GM12878 (cell line): ENCODE measurements at regions not wholly inside any gene's neighbourhood (a gene's known extent, or its start where the extent isn't known, plus 50 kb on each side); places are given as distances from the start of the nearest gene placed in this dataset.

Experiments
- ATAC-seq: fragments of 200-7000 bp; cut with Tn5 transposase; 3 replicates; pipeline ENCODE4 v1.9.1; 2020; ENCODE audit warnings: mild to moderate bottlenecking, moderate library complexity
- BruUV-seq: library from RNA; stranded (reverse); fragments of 400-500 nt; replicated peaks from 2 replicates; lab custom pipeline; 2021; lab: Mats Ljungman, UMichigan
- CTCF ChIA-PET: fragments of 300-600 bp; sonication (Branson Sonifier 250); formaldehyde crosslinking; extraction: SDS; loops from one replicate; lab custom pipeline; 2021; ENCODE audit warnings: inconsistent platforms; lab: Yijun Ruan, JAX
- POLR2A ChIA-PET: fragments of 350-600 bp; formaldehyde crosslinking; extraction: SDS; loops from one replicate; lab custom pipeline; 2021; ENCODE audit warnings: inconsistent platforms; lab: Charles Lee
- RAD21 ChIA-PET: fragments of 300-600 bp; sonication (Branson Sonifier 250); formaldehyde crosslinking; loops from one replicate; lab custom pipeline; 2023; ENCODE audit warnings: antibody characterized with exemption; ENCODE audit not compliant: unreplicated experiment; lab: Charles Lee
- SMC1A ChIA-PET: fragments of 300-600 bp; sonication (Branson Sonifier 250); formaldehyde crosslinking; loops from one replicate; lab custom pipeline; 2023; ENCODE audit not compliant: unreplicated experiment, uncharacterized antibody; lab: Charles Lee
- DNase-seq: peaks from one replicate; pipeline ENCODE4 v3.0.0-alpha.2; 2011; ENCODE audit warnings: low read depth, low spot score
- FAIRE-seq: peaks from 3 replicates; lab custom pipeline; 2011; peaks lifted over from hg19 to GRCh38; lab: Jason Lieb, UNC
- H2AFZ ChIP-seq: 2 replicates; pipeline ENCODE4 v1.6.0; 2011; ENCODE audit warnings: low read depth, low read length, control low read depth; ENCODE audit not compliant: control insufficient read depth
- H3K27ac ChIP-seq: 2 replicates; pipeline ENCODE4 v1.5.1; 2011; ENCODE audit warnings: control low read depth; ENCODE audit not compliant: control insufficient read depth, insufficient read depth
- H3K27me3 ChIP-seq, 2 experiments: replicated peaks in 1 of 2; 2 replicates each; pipeline versions ENCODE4 v1.6.0 to v1.6.1; 2011; ENCODE audit warnings: low read length in 1 of 2; ENCODE audit not compliant: control insufficient read depth in 2 of 2, insufficient read depth in 2 of 2
- H3K36me3 ChIP-seq, 2 experiments: 2 replicates each; pipeline ENCODE4 v1.5.1; 2011; ENCODE audit warnings: low read length in 1 of 2; ENCODE audit not compliant: control insufficient read depth in 2 of 2, insufficient read depth in 2 of 2
- H3K4me1 ChIP-seq: 2 replicates; pipeline ENCODE4 v1.6.1; 2011; ENCODE audit warnings: mild to moderate bottlenecking, low read length, moderate library complexity, mixed read lengths; ENCODE audit not compliant: control insufficient read depth, insufficient read depth
- H3K4me2 ChIP-seq: 2 replicates; pipeline ENCODE4 v1.6.0; 2011; ENCODE audit warnings: control low read depth; ENCODE audit not compliant: control insufficient read depth, insufficient read depth
- H3K4me3 ChIP-seq: fragments of 200-600 bp; sonication (generic); 2 replicates; pipeline ENCODE4 v1.5.1; 2016
- H3K79me2 ChIP-seq: 2 replicates; pipeline ENCODE4 v1.6.0; 2011; ENCODE audit warnings: low read length; ENCODE audit not compliant: control insufficient read depth, insufficient read depth
- H3K9ac ChIP-seq: 2 replicates; pipeline ENCODE4 v1.8.0; 2011; ENCODE audit warnings: low read length, control low read depth, mixed read lengths; ENCODE audit not compliant: control insufficient read depth, insufficient read depth
- H3K9me3 ChIP-seq: replicated peaks from 3 replicates; pipeline ENCODE4 v1.5.1; 2011; ENCODE audit warnings: mild to moderate bottlenecking, low read length; ENCODE audit not compliant: control insufficient read depth, insufficient read depth
- H4K20me1 ChIP-seq: 2 replicates; pipeline ENCODE4 v1.6.0; 2011; ENCODE audit not compliant: control insufficient read depth, insufficient read depth
- ASH2L ChIP-seq: fragments of 300-600, 200-600 bp; sonication (generic); IDR thresholded peaks from 2 replicates; pipeline ENCODE4 v1.6.1; 2017; ENCODE audit warnings: low read depth, mild to moderate bottlenecking, borderline replicate concordance
- BACH1 ChIP-seq: fragments of 450-650 bp; IDR thresholded peaks from 2 replicates; pipeline ENCODE4 v1.6.1; 2017; ENCODE audit warnings: mild to moderate bottlenecking, borderline replicate concordance
- BRCA1 ChIP-seq: IDR thresholded peaks from 2 replicates; pipeline ENCODE4 v1.6.1; 2011; ENCODE audit warnings: low read depth, low read length, improper control_type of control experiment
- CREM ChIP-seq: IDR thresholded peaks from 2 replicates; pipeline ENCODE4 v1.6.1; 2014; ENCODE audit warnings: antibody characterized with exemption, low read depth
- FOXM1 ChIP-seq: IDR thresholded peaks from 2 replicates; pipeline ENCODE4 v1.6.1; 2012; ENCODE audit warnings: low read depth, mild to moderate bottlenecking, inconsistent platforms, low read length, moderate library complexity
- HSF1 ChIP-seq: fragments of 150-350 bp; IDR thresholded peaks from 2 replicates; pipeline ENCODE4 v1.6.1; 2014; ENCODE audit warnings: mild to moderate bottlenecking, low read depth, low read length
- IKZF2 ChIP-seq, 2 experiments: fragments of 450-650 bp; IDR thresholded peaks; 2 replicates each; pipeline ENCODE4 v1.6.1; 2017; ENCODE audit warnings: mild to moderate bottlenecking in 2 of 2, moderate library complexity in 2 of 2
- KAT2A ChIP-seq: conservative IDR thresholded peaks from 2 replicates; pipeline ENCODE4 v1.6.1; 2011; ENCODE audit warnings: low read depth, low read length; ENCODE audit not compliant: control insufficient read depth
- MEF2B ChIP-seq: fragments of 450-650 bp; IDR thresholded peaks from 2 replicates; pipeline ENCODE4 v1.6.1; 2018; ENCODE audit warnings: mild to moderate bottlenecking, moderate library complexity; ENCODE audit not compliant: partially characterized antibody, poor library complexity, severe bottlenecking
- MTA3 ChIP-seq: IDR thresholded peaks from 2 replicates; pipeline ENCODE4 v1.6.1; 2012; ENCODE audit warnings: low read length, inconsistent platforms, borderline replicate concordance
- NBN ChIP-seq: fragments of 450-650 bp; IDR thresholded peaks from 2 replicates; pipeline ENCODE4 v1.6.1; 2016
- NFYA ChIP-seq: IDR thresholded peaks from 2 replicates; pipeline ENCODE4 v1.6.1; 2011; ENCODE audit warnings: low read depth, mild to moderate bottlenecking, low read length, improper control_type of control experiment, borderline replicate concordance
- NR2C2 ChIP-seq: IDR thresholded peaks from 2 replicates; pipeline ENCODE4 v1.6.1; 2011; ENCODE audit warnings: borderline replicate concordance, low read depth; ENCODE audit not compliant: control insufficient read depth, insufficient read length
- NRF1 ChIP-seq: conservative IDR thresholded peaks from 2 replicates; pipeline ENCODE4 v1.6.1; 2011; ENCODE audit warnings: mild to moderate bottlenecking, low read depth, low read length, improper control_type of control experiment
- SIX5 ChIP-seq: IDR thresholded peaks from 2 replicates; pipeline ENCODE4 v1.6.1; 2011; ENCODE audit warnings: mild to moderate bottlenecking, low read depth, low read length, moderate library complexity; ENCODE audit not compliant: severe bottlenecking
- STAT1 ChIP-seq: fragments of 450-650 bp; conservative IDR thresholded peaks from 2 replicates; pipeline ENCODE4 v1.6.1; 2014; ENCODE audit warnings: antibody characterized with exemption, mild to moderate bottlenecking
- STAT3 ChIP-seq: IDR thresholded peaks from 2 replicates; pipeline ENCODE4 v1.6.1; 2011; ENCODE audit warnings: low read depth, low read length, improper control_type of control experiment
- TARDBP ChIP-seq: IDR thresholded peaks from 2 replicates; pipeline ENCODE4 v1.6.1; 2016; ENCODE audit warnings: borderline replicate concordance
- TCF7 ChIP-seq: IDR thresholded peaks from 2 replicates; pipeline ENCODE4 v1.6.1; 2014; ENCODE audit warnings: antibody characterized with exemption, borderline replicate concordance
- ZBED1 ChIP-seq: IDR thresholded peaks from 2 replicates; pipeline ENCODE4 v1.6.1; 2016; ENCODE audit warnings: borderline replicate concordance
- ZZZ3 ChIP-seq: IDR thresholded peaks from 2 replicates; pipeline ENCODE4 v1.6.1; 2011; ENCODE audit warnings: low read depth; ENCODE audit not compliant: control insufficient read depth, insufficient read length
- WGBS: methylation state at CpG from one replicate; pipeline ENCODE4 v1.1.6; 2016; ENCODE audit warnings: low lambda C conversion rate; ENCODE audit not compliant: insufficient replicate concordance, insufficient coverage; ENCODE audit errors: missing lambda C conversion rate; 5-methylcytosine and 5-hydroxymethylcytosine counted together
- in situ Hi-C: fragments of 300-500 bp; cut with MboI; formaldehyde crosslinking; loops from 9 replicates; pipeline ENCODE4 v1.14.3; 2018; ENCODE audit warnings: mixed read lengths
- intact Hi-C: fragments of 100-400 bp; cut with micrococcal nuclease; formaldehyde crosslinking; loops from one replicate; pipeline ENCODE4 v1.14.2; 2022; ENCODE audit not compliant: unreplicated experiment

DNA sequence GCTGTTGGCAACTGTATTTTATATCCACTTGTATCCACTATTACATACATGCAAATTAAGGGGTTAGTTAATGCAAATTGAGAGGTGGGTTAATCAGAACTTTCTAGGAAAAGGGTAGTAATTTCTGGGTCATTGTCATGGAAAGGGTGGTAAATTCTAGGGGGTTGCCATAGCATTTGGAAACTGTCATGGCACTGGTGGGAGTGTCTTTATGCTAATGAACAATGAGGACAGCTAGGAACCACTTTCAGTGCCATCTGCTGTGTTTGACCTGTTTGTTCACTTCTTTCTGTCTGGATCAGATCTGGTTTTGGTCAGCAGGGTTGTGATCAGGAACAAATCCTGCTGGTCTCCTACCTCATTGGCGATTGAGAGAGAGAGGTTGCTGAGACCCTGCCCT lies 283.3 kb upstream of the PRKCQ start:
- no peaks in the 10 kb centered on the region for H3K27me3 ChIP-seq
- no peak overlapping the region for H3K9ac ChIP-seq
- ChIA-PET CTCF (no interaction called here), POLR2A (interaction anchor here (0.6 kb wide), 1 partner anchor 54 kb away, joined by 3 read pairs; no protein-coding TSS in a partner anchor), SMC1A (no interaction called here), RAD21 (no interaction called here)
- no peaks in the 10 kb centered on the region for H3K36me3 ChIP-seq
- intact Hi-C loops (no loop called here), in situ Hi-C loops (loop anchor here (25.0 kb wide), 1 partner anchor 426 kb away; no protein-coding TSS in a partner anchor)
- H3K9me3 ChIP-seq, result no peaks in the 10 kb centered on the region
- 100% methylated on average over 1 of the region's 1 CpG for WGBS
- H3K4me3 ChIP-seq, result no peak overlapping the region
- no TSS peak for BruUV-seq
- no peaks in the 10 kb centered on the region for H3K4me1 ChIP-seq
- H3K4me2 ChIP-seq, result no peak overlapping the region
- TF ChIP-seq CREM, result no peak
- no peak for TF ChIP-seq STAT3
- TF ChIP-seq FOXM1, result no peak
- TF ChIP-seq TCF7, result no peak
- TF ChIP-seq NBN, result no peak
- TF ChIP-seq BACH1, result no peak
- no peak for TF ChIP-seq NRF1
- TF ChIP-seq NFYA, result no peak
- no peak for TF ChIP-seq NR2C2
- no peak overlapping the region for H3K27ac ChIP-seq
- H3K79me2 ChIP-seq, result no peaks in the 10 kb centered on the region
- ATAC-seq, result no peak
- no peaks in the 10 kb centered on the region for H4K20me1 ChIP-seq
- no peak overlapping the region for H2AFZ ChIP-seq
- no peak for DNase-seq
- FAIRE-seq, result no peak

DNA sequence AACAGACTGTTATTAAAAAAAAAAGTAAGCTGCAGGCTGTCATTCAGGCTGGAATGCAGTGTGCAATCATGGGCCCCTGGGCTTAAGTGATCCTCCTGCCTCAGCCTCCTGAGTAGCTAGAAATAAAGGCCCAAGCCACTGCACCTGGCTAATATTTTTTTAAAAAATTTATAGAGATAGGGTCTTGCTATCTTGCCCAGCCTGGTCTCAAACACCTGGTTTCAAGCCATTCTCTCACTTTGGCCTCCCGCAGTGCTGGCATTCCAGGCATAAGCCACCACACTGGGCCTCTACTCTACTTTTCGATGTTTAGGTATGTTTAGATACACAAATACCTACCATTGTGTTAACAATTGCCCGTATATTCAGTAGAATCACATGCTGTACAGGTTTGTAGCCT lies 270.4 kb upstream of the PRKCQ start:
- Histone ChIP-seq H3K79me2 (no peaks in the 10 kb centered on the region), H3K9ac (no peak overlapping the region), H3K4me1 (no peaks in the 10 kb centered on the region), H3K9me3 (no peaks in the 10 kb centered on the region), H3K4me2 (no peak overlapping the region), H3K4me3 (no peak overlapping the region), H4K20me1 (no peaks in the 10 kb centered on the region), H3K36me3 (no peaks in the 10 kb centered on the region), H2AFZ (no peak overlapping the region), H3K27me3 (no peaks in the 10 kb centered on the region; a peak in 1 of 4 replicates), H3K27ac (no peak overlapping the region)
- CTCF ChIA-PET, result interaction anchor here (0.6 to 1.1 kb wide), 2 partner anchors 27 to 1340 kb away, joined by 3 read pairs; no protein-coding TSS in a partner anchor
- WGBS, result 24% methylated on average over 3 of the region's 3 CpGs
- BruUV-seq, result no TSS peak
- ATAC-seq (no peak), FAIRE-seq (no peak), DNase-seq (no peak)
- intact Hi-C loops, result no loop called here
- POLR2A ChIA-PET, result no interaction called here
- SMC1A ChIA-PET, result no interaction called here
- in situ Hi-C loops, result loop anchor here (25.0 kb wide), 1 partner anchor 413 kb away; no protein-coding TSS in a partner anchor
- RAD21 ChIA-PET, result no interaction called here
- TF ChIP-seq HSF1 (no peak), BRCA1 (no peak), IKZF2 (IDR thresholded peaks at IDR 0.05) (no peak), TARDBP (no peak), ZBED1 (no peak), ASH2L (no peak), STAT1 (no peak), MEF2B (no peak), ZZZ3 (no peak), SIX5 (no peak), KAT2A (no peak), FOXM1 (no peak), MTA3 (no peak)
